HUES64 (cell line): ENCODE measurements at regions not wholly inside any gene's neighbourhood (a gene's known extent, or its start where the extent isn't known, plus 50 kb on each side); places are given as distances from the start of the nearest gene placed in this dataset.

Experiments used
- H3K27ac ChIP-seq: 2 replicates; pipeline ENCODE4 v1.7.0; 2013; ENCODE audit warnings: low read depth, low read length, inconsistent platforms
- H3K27me3 ChIP-seq: 2 replicates; pipeline ENCODE4 v1.6.1; 2013; ENCODE audit warnings: mild to moderate bottlenecking, low read length; ENCODE audit not compliant: insufficient read depth
- H3K36me3 ChIP-seq: 2 replicates; pipeline ENCODE4 v1.6.1; 2013; ENCODE audit warnings: mild to moderate bottlenecking, low read length; ENCODE audit not compliant: insufficient read depth
- H3K4me1 ChIP-seq: 2 replicates; pipeline ENCODE4 v1.6.1; 2013; ENCODE audit warnings: mild to moderate bottlenecking, low read length, moderate library complexity; ENCODE audit not compliant: insufficient read depth
- H3K4me3 ChIP-seq: 2 replicates; pipeline ENCODE4 v1.5.1; 2013; ENCODE audit warnings: mild to moderate bottlenecking, low read length, moderate library complexity
- H3K9ac ChIP-seq: 2 replicates; pipeline ENCODE4 v1.6.1; 2013; ENCODE audit warnings: mild to moderate bottlenecking, low read depth, low read length
- H3K9me3 ChIP-seq: 2 replicates; pipeline ENCODE4 v1.6.1; 2013; ENCODE audit warnings: low read depth, low read length; ENCODE audit not compliant: insufficient read depth
- WGBS: fragments of 150-250, 120-280 bp; methylation state at CpG from one replicate; pipeline ENCODE4 v1.1.7; 2013; ENCODE audit warnings: missing lambda C conversion rate; 5-methylcytosine and 5-hydroxymethylcytosine counted together

DNA sequence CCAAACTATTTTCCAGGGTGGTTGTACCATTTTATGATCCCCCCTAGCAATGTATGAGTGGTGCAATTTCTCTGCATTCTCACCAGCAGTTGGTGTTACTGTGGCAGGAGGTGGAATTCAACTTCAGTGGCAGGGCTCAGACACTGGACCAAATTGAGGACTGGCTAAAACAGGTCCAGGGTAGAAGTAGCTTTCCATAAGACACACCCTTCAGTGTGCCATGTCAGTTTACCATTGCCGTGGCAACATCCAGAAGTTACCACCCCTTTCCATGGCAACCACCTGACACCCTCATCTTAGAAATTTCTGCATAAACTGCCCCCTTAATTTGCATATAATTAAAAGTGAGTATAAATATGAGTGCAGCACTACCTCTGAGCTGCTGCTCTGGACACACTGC is 180.7 kb upstream of the GGTLC1 start:
- Histone ChIP-seq H3K27ac (no peak overlapping the region), H3K4me3 (no peak overlapping the region), H3K9me3 (peaks cover 12% of the 10 kb centered on the region; the same call in 1 of the 2 replicates), H3K27me3 (no peaks in the 10 kb centered on the region), H3K4me1 (0 out of 2 replicates have a peak, but pooled peaks cover 10% of the 10 kb centered on the region), H3K36me3 (no peaks in the 10 kb centered on the region), H3K9ac (no peak overlapping the region)
- 96% methylated on average over 1 of the region's 1 CpG for WGBS

DNA sequence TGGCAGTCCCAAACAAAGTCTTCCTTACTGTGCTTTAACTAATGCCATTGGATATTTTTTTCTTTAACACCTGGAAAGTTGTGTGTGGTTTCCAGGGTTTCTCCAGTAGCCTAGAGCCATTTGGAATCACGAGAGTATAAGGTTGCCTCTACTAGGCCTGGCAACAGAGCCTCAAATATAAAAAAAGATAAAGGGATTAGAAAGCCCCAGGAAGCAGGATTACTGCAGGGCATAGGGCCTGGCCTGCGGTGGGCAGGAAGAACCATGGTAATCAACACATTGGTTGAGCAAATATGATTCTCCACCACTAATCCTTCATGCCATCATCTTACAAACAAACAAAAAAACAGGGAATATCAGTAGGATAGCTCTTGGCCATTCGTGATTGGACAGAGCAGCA is 177.8 kb upstream of the GGTLC1 start:
- 89% methylated on average over 3 of the region's 3 CpGs for WGBS
- H3K4me3 ChIP-seq = no peak overlapping the region
- H3K27ac ChIP-seq = no peak overlapping the region
- no peak overlapping the region for H3K9ac ChIP-seq
- H3K36me3 ChIP-seq = no peaks in the 10 kb centered on the region
- H3K9me3 ChIP-seq = no peaks in the 10 kb centered on the region
- no peaks in the 10 kb centered on the region for H3K27me3 ChIP-seq
- 0 out of 2 replicates have a peak, but pooled peaks cover 10% of the 10 kb centered on the region for H3K4me1 ChIP-seq

DNA sequence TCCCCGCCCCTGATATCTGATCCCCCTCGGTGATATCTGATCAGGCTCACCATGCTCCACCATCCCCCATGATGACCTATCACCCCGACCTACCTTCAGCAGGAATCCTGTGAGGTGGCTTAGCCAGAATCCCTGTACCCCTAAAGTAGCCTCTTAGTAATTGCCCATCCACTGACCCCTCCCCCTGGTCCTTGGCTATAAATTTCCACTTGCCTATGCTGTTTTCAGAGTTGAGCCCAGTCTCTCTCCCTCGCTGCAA is 177.5 kb upstream of the GGTLC1 start:
- Histone ChIP-seq H3K36me3 (no peaks in the 10 kb centered on the region), H3K4me1 (0 out of 2 replicates have a peak, but pooled peaks cover 10% of the 10 kb centered on the region), H3K4me3 (no peak overlapping the region), H3K9ac (no peak overlapping the region), H3K27me3 (no peaks in the 10 kb centered on the region), H3K9me3 (no peaks in the 10 kb centered on the region), H3K27ac (no peak overlapping the region)
- 53% methylated on average over 4 of the region's 4 CpGs for WGBS

DNA sequence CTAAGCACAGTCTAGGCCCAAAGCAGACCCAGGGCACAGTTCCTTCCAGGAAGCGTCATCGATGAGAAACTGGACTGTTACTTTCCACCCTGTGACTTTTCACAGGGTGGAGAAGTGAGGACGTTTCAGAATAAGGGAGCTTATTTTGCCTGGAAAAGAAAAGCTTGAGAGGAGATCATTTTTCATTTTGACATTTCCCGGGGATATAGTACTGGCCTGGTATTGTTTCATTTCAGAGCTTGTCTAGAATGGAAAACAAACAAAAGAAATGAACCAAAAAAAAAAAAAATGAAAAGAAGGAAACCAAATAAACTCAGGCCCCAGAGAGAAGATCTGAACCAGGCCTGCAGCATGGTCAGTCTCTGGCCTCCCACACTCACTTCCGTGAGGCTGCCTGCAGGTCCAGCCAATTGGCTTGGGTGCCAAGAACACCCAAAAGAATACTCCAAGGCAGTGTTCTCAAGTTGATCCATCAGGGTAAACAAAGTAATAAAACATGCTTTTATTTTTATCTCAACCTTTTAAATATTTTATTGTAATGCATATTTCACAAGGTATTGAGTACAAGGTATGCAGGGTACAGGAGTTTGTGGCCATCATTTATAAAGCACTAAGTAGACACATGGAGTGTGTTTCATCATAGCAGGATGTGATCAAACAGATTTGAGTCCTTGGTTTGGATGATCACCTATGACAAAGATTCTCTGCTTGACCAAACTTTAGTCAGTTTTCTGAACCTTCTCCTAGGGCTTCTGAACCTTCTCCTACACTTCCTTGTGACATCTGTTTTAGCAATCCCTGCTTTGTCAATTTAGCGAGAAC is 176.9 kb upstream of the GGTLC1 start:
- WGBS = 88% methylated on average over 6 of the region's 6 CpGs
- no peaks in the 10 kb centered on the region for H3K9me3 ChIP-seq

DNA sequence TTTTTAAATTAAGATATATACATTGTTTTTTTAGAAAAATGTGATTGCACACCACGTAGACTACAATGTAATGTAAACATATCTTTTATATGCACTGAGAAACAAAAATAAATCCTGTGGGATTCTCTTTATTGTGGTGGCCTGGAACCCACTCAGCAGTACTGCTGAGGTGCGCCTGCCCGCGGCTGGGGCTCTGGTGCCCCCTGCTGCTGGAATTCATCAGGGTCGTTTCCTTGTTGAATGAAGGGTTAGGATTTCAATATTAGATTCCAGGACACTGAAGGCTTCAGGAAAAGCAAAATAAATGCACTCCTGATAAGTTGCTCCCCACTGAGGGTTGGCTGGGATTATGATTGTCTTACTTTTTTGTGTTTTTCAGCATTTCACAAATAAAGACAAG is 175.8 kb upstream of the GGTLC1 start:
- H3K27me3 ChIP-seq = no peaks in the 10 kb centered on the region
- no peak overlapping the region for H3K4me3 ChIP-seq
- H3K9ac ChIP-seq = no peak overlapping the region
- H3K4me1 ChIP-seq = 0 out of 2 replicates have a peak, but pooled peaks cover 10% of the 10 kb centered on the region
- no peaks in the 10 kb centered on the region for H3K9me3 ChIP-seq
- H3K36me3 ChIP-seq = no peaks in the 10 kb centered on the region
- WGBS = 26% methylated on average over 4 of the region's 5 CpGs
- no peak overlapping the region for H3K27ac ChIP-seq

More for the DNA sequence above, 176.9 kb upstream of the GGTLC1 start:
- Histone ChIP-seq H3K4me1 (0 out of 2 replicates have a peak, but pooled peaks cover 10% of the 10 kb centered on the region), H3K4me3 (no peak overlapping the region), H3K36me3 (no peaks in the 10 kb centered on the region), H3K9ac (no peak overlapping the region), H3K27me3 (no peaks in the 10 kb centered on the region), H3K27ac (no peak overlapping the region)

DNA sequence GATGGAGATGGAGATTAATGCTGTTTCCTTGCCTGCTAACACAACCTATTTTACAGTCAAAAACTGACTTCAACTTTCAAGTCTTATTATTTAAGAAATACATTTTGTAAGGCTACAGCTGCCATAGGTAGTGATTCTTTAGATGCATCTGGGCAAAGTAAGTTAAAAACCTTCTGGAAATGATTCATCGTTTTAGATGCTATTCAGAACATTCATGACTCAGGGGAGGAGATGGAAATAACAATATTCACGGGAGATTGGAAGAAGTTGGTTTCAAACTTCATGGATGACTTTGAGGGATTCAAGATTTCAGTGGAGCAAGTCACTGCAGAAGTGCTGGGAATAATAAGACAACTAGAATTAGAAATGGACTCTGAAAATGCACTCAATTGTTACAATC is 174.9 kb upstream of the GGTLC1 start:
- 96% methylated on average over 2 of the region's 2 CpGs for WGBS
- no peaks in the 10 kb centered on the region for H3K27me3 ChIP-seq
- no peak overlapping the region for H3K9ac ChIP-seq
- 0 out of 2 replicates have a peak, but pooled peaks cover 10% of the 10 kb centered on the region for H3K4me1 ChIP-seq
- no peak overlapping the region for H3K4me3 ChIP-seq
- no peaks in the 10 kb centered on the region for H3K36me3 ChIP-seq
- H3K27ac ChIP-seq = no peak overlapping the region
- H3K9me3 ChIP-seq = no peaks in the 10 kb centered on the region

DNA sequence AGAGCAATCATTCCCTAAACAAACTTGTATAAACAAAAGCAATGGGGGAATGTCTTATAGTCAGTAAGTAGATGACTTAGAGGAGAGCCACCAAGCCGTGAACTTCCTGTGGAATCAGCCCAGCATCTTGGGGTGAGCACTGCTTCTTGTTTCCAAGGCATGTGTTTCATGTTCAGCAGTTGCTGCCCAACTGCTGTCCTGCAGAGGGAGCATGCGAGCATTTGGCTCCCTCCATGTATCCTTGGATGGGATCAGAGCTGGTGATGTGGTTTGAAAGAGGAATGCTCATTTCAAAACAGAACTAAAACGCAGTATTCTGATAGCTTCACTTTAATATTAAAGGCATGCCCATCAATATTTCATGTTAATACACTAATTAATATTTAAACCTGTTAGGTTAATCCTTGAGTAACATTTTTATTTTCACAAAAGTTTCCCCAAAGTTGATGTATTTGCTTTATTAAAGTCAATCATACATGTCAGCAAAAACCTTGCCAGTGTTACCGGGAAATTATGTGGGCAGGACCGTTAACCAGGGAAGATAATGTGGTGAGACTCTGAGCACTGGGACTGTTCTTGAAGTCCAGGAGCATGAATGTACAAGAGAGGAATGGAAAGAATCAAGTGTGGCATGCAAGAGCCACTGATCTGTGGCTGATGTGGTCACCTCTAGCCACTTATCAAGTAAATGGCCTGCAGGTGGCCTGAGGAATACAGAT is 172.1 kb upstream of the GGTLC1 start:
- Histone ChIP-seq H3K27ac (no peak overlapping the region), H3K36me3 (no peaks in the 10 kb centered on the region), H3K4me3 (no peak overlapping the region), H3K9ac (no peak overlapping the region), H3K27me3 (no peaks in the 10 kb centered on the region), H3K9me3 (no peaks in the 10 kb centered on the region), H3K4me1 (0 out of 2 replicates have a peak, but pooled peaks cover under 1% of the 10 kb centered on the region)
- WGBS = 54% methylated on average over 4 of the region's 5 CpGs

DNA sequence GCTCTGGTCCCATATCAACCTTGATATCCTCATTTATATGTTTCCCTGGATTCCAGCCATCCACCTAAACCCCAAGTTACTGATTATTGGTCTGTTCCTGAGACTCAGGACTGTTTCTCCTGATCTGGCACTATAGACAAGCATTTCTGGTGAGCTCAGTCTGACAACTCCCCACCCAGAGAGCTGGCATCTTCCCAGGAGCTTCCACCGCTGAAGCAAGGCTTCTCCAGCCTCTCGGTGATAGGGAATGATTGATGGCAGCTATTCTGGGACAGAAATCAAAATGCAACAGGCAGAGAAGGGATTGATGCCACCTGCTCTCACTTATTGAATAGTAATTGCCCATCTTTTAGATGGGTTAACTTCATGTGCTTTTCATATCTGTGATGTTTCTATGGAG is 169.7 kb upstream of the GGTLC1 start:
- no peak overlapping the region for H3K4me3 ChIP-seq
- 92% methylated on average over 2 of the region's 2 CpGs for WGBS
- no peaks in the 10 kb centered on the region for H3K9me3 ChIP-seq
- no peak overlapping the region for H3K9ac ChIP-seq
- H3K36me3 ChIP-seq = no peaks in the 10 kb centered on the region
- H3K27me3 ChIP-seq = no peaks in the 10 kb centered on the region
- H3K4me1 ChIP-seq = no peaks in the 10 kb centered on the region
- H3K27ac ChIP-seq = no peak overlapping the region

DNA sequence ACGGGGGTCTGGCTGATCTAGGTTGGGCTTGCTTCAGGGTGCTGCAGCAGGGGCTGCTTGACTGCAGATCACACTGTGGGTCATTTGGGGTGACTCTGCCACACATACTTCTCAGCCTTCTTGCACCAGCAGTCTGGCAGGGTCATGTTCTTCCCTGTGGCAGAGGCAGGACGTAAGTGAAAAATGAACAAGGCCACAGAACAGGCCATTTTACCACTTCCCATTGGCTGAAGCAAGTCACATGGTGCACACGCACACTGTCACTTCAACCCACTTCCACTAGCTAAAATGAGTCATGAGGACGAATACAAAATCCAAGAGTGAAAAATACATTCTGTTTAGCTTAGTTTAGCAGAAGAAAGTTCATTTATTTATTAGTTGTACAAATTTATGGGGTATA is 168.6 kb upstream of the GGTLC1 start:
- Histone ChIP-seq H3K4me3 (no peak overlapping the region), H3K9me3 (no peaks in the 10 kb centered on the region), H3K27me3 (no peaks in the 10 kb centered on the region), H3K9ac (no peak overlapping the region), H3K4me1 (no peaks in the 10 kb centered on the region), H3K27ac (no peak overlapping the region), H3K36me3 (no peaks in the 10 kb centered on the region)
- WGBS = 94% methylated on average over 3 of the region's 4 CpGs

DNA sequence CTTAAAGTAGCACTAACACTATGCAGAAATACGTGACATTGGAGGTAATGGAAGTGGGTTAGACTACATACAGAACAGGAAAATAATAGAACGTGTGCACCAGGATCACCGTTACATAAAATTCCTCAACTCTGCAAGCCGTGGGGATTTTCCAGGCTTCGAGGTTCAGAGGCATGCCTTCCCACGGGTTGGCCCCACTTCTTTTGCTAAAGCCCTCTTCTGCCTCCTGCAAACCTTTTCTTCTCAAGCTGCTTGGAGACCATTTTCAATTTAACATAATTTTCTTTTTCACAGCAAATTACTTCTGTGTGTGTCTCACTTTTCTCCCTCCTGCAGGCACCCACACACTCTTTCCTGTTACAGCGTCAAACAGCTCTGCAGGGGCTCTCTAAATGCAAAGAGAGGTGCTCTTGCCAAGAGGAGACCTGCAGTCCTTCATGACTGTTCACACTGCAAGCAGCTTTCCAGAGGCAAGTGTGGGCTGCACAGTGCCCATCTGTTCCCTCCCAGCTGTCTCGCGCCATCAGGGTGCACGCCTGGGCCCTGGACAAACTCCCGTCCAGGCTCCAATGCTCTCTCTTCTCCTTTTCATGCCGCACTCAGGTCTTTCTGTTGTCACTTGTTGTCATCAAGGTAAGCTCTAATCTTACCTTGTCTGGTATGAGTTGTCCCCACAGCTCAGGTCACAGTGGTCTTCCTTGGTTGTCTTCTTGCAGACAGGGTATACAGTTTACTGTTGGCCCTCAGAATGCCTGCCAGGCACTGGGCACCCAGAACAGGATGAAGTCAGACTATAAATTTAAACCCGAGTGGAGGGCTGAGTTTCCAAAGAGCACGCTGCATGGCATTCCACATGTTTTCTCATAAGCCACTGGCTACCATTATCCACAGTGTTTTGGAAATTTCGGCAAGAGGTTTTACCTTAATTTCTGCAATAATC is 164.8 kb upstream of the GGTLC1 start:
- Histone ChIP-seq H3K27ac (no peak overlapping the region), H3K4me1 (no peaks in the 10 kb centered on the region), H3K9me3 (no peaks in the 10 kb centered on the region), H3K36me3 (no peaks in the 10 kb centered on the region), H3K4me3 (no peak overlapping the region), H3K9ac (no peak overlapping the region), H3K27me3 (no peaks in the 10 kb centered on the region)
- WGBS = 90% methylated on average over 15 of the region's 15 CpGs
